NCI-H510A treated with DMSO at 0.1 percent for 48 hours (cell line): ENCODE measurements at regions not wholly inside any gene's neighbourhood (a gene's known extent, or its start where the extent isn't known, plus 50 kb on each side); places are given as distances from the start of the nearest gene placed in this dataset.
A peak's percentile ranks its signal among the peaks of the same experiment; 100 is the strongest.
"Not testable (repeated sequence)": the region's sequence is repeated elsewhere in the genome, so short reads cannot be mapped to it uniquely, and the experiment has no call there.

ENCODE experiments used
- DNase-seq: peaks from one replicate; lab custom pipeline; 2025; lab: John Stamatoyannopoulos, UW

- peak; percentile 77 for DNase-seq
Observed at GRCh38 chr5:56048124-56048523, 53.4 kb upstream of the IL6ST start.

- no peak for DNase-seq
Observed at GRCh38 chr5:56047448-56047847, 52.7 kb upstream of the IL6ST start.

DNA sequence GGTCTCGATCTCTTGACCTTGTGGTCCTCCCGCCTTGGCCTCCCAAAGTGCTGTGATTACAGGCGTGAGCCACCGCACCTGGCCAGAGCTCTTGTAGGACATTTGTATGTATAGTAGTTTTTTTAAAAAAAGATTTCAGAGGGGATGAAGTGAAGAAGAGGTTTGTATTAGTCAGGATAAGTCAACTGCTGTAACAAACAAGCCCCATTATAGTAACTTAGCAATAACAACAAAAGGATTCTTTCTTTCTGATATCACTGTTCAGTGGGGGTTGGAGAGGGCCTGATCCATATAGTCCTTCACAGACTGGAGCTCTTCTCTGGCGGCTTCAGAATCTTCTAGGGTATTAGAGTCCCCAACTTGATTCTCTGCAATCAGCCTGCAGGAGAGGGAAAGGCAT is 50.7 kb upstream of the IL6ST start:
- no peak for DNase-seq

DNA sequence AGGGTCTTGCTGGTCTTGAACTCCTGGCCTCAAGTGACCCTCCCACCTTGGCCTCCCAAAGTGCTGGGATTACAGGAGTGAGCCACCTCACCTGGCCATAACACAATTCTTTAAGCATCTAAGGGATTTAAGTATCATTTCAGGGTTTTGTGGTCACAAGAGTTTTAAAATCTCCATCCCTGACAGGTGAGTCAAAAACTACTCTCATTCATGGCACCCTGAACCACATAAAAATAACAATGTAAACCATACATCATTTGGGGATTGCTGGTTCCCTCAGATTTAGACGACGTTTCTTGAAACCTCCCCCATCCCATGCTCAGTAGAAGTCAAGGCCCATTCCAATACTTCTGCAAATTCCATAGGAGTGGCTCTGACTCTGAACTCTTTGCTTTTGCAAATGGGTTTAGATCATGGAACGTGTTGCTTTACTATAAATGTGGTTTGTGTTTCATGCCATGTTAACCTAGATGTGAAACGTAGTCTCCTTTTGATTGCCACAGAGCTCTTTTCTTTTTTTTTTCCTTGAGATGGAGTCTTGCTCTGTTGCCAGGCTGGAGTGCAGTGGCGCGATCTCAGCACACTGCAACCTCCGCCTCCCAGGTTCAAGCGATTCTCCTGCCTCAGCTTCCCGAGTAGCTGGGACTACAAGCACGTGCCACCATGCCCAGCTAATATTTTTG is 50.1 kb upstream of the IL6ST start:
- not testable (repeated sequence) for DNase-seq
